ENCODE measurements at regions not wholly inside any gene's neighbourhood (a gene's known extent, or its start where the extent isn't known, plus 50 kb on each side); places are given as distances from the start of the nearest gene placed in this dataset.

DNA sequence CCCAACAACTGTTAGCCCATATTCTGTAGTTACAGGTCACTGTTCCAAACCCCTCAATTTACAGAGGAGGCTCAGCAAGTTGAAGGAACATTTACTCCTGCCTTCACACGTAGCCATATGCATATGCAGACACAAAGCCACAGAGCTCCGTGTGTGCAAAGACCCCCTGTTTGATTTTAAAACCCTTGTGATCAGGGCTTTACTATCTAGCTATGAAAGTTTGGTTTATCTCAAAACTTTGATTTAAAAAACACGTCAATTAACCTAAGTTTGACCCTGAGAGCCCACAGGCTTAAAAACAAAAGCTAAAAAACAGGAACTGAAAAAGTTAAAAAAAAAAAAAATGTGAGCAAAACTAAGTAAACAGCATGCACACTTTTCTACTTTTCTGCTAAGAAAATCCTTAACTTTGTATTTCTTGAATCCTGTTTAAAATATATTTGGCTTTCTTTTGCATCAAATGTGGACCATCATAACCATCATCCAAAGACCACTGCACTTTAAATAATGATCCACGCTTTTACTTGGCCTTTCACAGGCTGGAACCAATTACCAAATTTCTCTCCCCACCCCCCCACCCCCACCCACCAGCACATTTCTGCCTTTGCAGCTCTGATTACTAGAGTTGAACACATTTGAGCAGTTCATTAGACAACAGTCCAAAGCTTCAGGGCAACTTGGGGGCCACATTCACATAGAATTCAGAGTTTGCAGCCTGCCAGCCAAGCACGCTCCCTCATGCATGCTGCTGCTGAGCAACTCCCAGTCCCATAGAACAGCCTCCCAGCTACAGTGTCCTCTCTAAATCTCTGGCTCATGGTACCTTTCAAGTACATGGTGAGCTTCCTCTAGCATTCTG lies 128.8 kb upstream of the MAP3K1 start:
- DNase-seq (ENCODE audit: low read depth in 2 of 2): no peak
- H3K4me3 ChIP-seq (replicated peaks in 1 of 2; ENCODE audit: low read depth in 2 of 2, low read length in 2 of 2): no peak overlapping the region
- TF ChIP-seq, protein P1, sequence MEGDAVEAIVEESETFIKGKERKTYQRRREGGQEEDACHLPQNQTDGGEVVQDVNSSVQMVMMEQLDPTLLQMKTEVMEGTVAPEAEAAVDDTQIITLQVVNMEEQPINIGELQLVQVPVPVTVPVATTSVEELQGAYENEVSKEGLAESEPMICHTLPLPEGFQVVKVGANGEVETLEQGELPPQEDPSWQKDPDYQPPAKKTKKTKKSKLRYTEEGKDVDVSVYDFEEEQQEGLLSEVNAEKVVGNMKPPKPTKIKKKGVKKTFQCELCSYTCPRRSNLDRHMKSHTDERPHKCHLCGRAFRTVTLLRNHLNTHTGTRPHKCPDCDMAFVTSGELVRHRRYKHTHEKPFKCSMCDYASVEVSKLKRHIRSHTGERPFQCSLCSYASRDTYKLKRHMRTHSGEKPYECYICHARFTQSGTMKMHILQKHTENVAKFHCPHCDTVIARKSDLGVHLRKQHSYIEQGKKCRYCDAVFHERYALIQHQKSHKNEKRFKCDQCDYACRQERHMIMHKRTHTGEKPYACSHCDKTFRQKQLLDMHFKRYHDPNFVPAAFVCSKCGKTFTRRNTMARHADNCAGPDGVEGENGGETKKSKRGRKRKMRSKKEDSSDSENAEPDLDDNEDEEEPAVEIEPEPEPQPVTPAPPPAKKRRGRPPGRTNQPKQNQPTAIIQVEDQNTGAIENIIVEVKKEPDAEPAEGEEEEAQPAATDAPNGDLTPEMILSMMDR (IDR thresholded peaks at IDR 0.05; ENCODE audit: low read depth, low read length): no peak

DNA sequence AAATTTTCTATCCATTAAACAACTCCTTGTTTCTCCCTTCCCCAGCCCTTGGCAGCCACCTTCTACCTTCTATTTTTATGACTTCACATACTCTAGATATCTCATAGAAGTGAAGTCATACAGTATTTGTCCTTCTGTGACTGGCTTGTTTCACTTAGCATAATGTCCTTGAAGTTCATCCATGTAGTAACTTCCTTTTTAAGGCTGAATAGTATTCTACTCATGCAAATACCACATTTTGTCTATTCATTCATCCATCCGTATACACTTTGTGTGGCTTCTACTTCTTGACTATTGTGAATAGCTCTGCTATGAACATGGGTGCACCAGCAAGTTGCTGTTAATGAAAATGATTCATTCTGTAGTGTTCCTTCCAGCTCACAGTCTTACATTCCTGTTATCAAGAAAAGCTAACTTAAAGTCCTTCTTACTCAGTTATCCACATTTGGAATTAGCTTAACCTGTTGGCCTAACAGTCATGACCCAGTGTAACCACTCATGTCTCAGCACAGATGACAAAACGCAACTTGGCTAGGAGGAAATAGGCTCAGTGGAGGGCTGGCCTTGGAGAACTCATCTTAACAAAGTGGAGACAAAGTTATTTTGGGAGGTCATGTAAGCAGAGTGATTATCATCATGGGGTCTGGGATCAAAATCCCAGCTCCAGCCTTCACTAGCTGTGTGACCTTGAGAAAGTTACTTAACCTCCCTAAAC lies 129.7 kb upstream of the MAP3K1 start:
- H3K4me3 ChIP-seq (replicated peaks in 1 of 2; ENCODE audit: low read depth in 2 of 2, low read length in 2 of 2): no peak overlapping the region
- DNase-seq (ENCODE audit: low read depth in 2 of 2): peak in 1 of 2 donors; percentile 4
- TF ChIP-seq, protein P1 (IDR thresholded peaks at IDR 0.05; ENCODE audit: low read depth, low read length): no peak

DNA sequence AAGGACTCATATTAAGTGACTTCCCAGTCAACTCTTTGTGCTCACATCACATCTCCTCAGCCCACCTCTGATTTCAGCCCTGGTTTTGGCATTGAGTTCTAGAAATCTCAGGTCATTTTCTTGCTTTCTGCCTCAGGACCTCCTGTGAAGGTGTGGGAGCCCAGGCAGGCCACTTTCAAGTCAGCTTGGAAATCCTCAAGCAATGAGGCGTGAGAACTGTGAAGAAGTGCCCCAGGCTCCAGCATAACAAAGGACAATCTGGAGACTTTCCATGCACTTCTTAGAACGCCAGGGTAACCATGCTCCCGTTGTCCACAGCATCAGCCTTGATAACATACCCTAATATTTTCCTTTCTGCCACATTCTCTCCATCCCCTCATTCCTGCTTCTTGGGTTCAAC lies 131.2 kb upstream of the MAP3K1 start:
- DNase-seq (ENCODE audit: low read depth in 2 of 2): no peak
- TF ChIP-seq, protein P1 (IDR thresholded peaks at IDR 0.05; ENCODE audit: low read depth, low read length): no peak
- no peak overlapping the region for H3K4me3 ChIP-seq (replicated peaks in 1 of 2; ENCODE audit: low read depth in 2 of 2, low read length in 2 of 2)

DNA sequence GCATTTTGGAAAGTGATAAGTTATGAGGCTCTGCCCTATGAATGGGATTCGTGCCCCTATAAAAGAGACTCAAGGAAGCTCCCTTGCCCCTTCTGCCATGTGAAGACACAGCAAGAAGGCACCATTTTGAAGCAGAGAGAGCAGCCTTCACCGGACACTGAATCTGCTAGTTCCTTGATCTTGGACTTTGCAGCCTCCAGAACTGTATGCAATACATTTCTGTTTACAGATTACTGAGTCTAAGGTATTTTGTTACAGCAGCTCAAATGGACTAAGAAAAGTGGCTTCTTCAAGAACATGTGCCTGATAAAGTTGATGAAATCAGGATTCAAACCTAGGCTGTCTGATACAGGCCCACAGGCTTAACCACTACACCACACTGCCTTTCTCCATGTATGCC lies 131.6 kb upstream of the MAP3K1 start:
- TF ChIP-seq, protein P1 (IDR thresholded peaks at IDR 0.05; ENCODE audit: low read depth, low read length): no peak
- no peak overlapping the region for H3K4me3 ChIP-seq (replicated peaks in 1 of 2; ENCODE audit: low read depth in 2 of 2, low read length in 2 of 2)
- no peak for DNase-seq (ENCODE audit: low read depth in 2 of 2)

DNA sequence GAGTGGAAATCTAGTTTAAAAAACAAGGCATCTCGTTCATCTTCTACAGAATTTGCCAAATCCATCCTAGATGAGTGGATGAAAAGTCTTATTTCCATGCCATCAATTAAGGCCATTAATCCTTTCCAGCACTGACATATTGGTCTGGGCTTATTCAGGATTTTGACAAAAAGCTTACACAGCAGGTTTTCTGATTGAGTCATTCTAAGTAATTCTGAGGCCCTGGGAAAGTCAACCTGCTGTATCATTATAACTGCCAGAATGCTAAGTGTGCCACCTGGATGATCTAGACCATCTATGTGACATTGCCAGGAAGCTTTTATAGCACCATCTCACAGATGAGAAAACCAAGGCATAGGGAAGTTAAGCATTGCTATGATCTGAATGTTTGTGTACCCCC lies 132.1 kb upstream of the MAP3K1 start:
- TF ChIP-seq, protein P1 (IDR thresholded peaks at IDR 0.05; ENCODE audit: low read depth, low read length): no peak
- DNase-seq (ENCODE audit: low read depth in 2 of 2): no peak
- H3K4me3 ChIP-seq (replicated peaks in 1 of 2; ENCODE audit: low read depth in 2 of 2, low read length in 2 of 2): no peak overlapping the region

DNA sequence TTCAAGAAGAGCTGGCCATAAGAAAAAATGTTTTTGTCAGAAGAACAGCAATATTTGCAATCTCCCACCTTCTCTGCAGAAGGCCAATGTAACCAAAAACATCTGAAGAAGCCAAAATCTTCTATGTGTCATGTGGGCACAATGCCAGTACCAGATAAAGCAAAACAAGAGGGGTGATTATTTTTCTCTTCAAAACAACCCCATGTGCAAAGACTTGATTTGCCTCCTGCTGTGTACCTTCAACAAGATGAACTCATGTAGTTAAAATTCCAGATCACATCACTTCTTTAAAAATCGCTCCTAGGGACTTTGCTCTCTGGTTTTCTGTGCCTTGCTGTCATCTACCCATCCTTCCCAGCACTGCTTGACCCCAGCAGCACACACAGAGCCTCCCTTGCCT lies 134.0 kb upstream of the MAP3K1 start:
- TF ChIP-seq, protein P1 (IDR thresholded peaks at IDR 0.05; ENCODE audit: low read depth, low read length): no peak
- peak; percentile 31 to 50 for DNase-seq (ENCODE audit: low read depth in 2 of 2)
- no peak overlapping the region for H3K4me3 ChIP-seq (replicated peaks in 1 of 2; ENCODE audit: low read depth in 2 of 2, low read length in 2 of 2)
